HepG2 (cell line): ENCODE measurements at regions not wholly inside any gene's neighbourhood (a gene's known extent, or its start where the extent isn't known, plus 50 kb on each side); places are given as distances from the start of the nearest gene placed in this dataset.

Experiments used
- CEBPB ChIP-seq: IDR thresholded peaks from 2 replicates; pipeline ENCODE4 v1.6.1; 2011; ENCODE audit warnings: low read depth, low read length, improper control_type of control experiment, borderline replicate concordance
- ELF4 ChIP-seq: sonication (generic); formaldehyde crosslinking; IDR thresholded peaks from 2 replicates; pipeline ENCODE4 v1.5.0; 2020; ENCODE audit warnings: missing genetic modification reagents, mild to moderate bottlenecking, moderate library complexity, borderline replicate concordance
- HDAC1 ChIP-seq: sonication (generic); formaldehyde crosslinking; IDR thresholded peaks from 2 replicates; pipeline ENCODE4 v1.5.1; 2020; ENCODE audit warnings: mild to moderate bottlenecking, missing genetic modification reagents
- MAFF ChIP-seq: IDR thresholded peaks from 2 replicates; pipeline ENCODE4 v1.6.1; 2011; ENCODE audit warnings: low read depth, low read length, improper control_type of control experiment
- NKX3-1 ChIP-seq: sonication (generic); formaldehyde crosslinking; IDR thresholded peaks from 2 replicates; pipeline ENCODE4 v1.5.0; 2020; ENCODE audit warnings: missing genetic modification reagents
- POLR2A ChIP-seq, 2 experiments: IDR thresholded peaks; 2 replicates each; pipeline ENCODE4 v1.6.1; 2011; ENCODE audit warnings: low read depth in 2 of 2, low read length in 2 of 2, mild to moderate bottlenecking in 1 of 2, moderate library complexity in 1 of 2; ENCODE audit not compliant: insufficient read depth in 1 of 2
- YY1 ChIP-seq: IDR thresholded peaks from 2 replicates; pipeline ENCODE4 v1.6.1; 2011; ENCODE audit warnings: low read length, low read depth, moderate library complexity, mild to moderate bottlenecking; ENCODE audit not compliant: insufficient read depth, insufficient replicate concordance
- ZC3H13 ChIP-seq: sonication (generic); formaldehyde crosslinking; IDR thresholded peaks from 2 replicates; pipeline ENCODE4 v1.8.1; 2023; ENCODE audit warnings: mild to moderate bottlenecking, missing genetic modification reagents, moderate library complexity
- TF ChIP-seq, protein P1 (sequence below): sonication (generic); formaldehyde crosslinking; IDR thresholded peaks from 2 replicates; pipeline ENCODE4 v1.4.0; 2020; ENCODE audit warnings: missing genetic modification reagents
- TF ChIP-seq, protein P2 (sequence below): sonication (generic); formaldehyde crosslinking; IDR thresholded peaks from 2 replicates; pipeline ENCODE4 v1.4.0; 2020; ENCODE audit warnings: mild to moderate bottlenecking, missing genetic modification reagents, borderline replicate concordance

DNA sequence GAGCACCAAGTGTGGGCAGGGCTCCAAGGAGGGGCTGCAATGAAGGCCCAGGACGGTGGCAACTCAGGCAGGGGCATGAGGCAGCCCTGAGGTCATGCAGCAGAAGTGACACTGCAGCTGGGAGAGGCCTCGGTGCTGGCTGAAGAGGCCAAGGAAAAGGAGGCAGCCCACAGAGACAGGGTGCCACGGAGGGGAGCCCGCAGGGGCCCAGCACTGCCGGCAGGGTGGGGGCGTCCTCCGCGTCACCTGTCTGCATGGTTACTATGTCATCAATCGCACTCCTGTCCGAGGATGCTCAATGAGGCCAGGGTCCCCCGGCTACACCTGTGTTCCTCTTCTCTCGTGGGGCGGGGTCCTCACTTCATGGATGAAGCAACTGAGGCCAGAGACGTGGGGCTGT lies 123.1 kb downstream of the TUBA3C start:
- TF ChIP-seq, protein P1, sequence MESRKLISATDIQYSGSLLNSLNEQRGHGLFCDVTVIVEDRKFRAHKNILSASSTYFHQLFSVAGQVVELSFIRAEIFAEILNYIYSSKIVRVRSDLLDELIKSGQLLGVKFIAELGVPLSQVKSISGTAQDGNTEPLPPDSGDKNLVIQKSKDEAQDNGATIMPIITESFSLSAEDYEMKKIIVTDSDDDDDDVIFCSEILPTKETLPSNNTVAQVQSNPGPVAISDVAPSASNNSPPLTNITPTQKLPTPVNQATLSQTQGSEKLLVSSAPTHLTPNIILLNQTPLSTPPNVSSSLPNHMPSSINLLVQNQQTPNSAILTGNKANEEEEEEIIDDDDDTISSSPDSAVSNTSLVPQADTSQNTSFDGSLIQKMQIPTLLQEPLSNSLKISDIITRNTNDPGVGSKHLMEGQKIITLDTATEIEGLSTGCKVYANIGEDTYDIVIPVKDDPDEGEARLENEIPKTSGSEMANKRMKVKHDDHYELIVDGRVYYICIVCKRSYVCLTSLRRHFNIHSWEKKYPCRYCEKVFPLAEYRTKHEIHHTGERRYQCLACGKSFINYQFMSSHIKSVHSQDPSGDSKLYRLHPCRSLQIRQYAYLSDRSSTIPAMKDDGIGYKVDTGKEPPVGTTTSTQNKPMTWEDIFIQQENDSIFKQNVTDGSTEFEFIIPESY = no peak
- no peak for TF ChIP-seq NKX3-1
- TF ChIP-seq MAFF = no peak
- no peak for TF ChIP-seq ZC3H13
- no peak for TF ChIP-seq POLR2A (IDR thresholded peaks at IDR 0.05; ENCODE audit: insufficient read depth in 1 of 2, low read depth in 2 of 2, low read length in 2 of 2)
- TF ChIP-seq YY1 = no peak
- TF ChIP-seq CEBPB = no peak
- TF ChIP-seq, protein P2, sequence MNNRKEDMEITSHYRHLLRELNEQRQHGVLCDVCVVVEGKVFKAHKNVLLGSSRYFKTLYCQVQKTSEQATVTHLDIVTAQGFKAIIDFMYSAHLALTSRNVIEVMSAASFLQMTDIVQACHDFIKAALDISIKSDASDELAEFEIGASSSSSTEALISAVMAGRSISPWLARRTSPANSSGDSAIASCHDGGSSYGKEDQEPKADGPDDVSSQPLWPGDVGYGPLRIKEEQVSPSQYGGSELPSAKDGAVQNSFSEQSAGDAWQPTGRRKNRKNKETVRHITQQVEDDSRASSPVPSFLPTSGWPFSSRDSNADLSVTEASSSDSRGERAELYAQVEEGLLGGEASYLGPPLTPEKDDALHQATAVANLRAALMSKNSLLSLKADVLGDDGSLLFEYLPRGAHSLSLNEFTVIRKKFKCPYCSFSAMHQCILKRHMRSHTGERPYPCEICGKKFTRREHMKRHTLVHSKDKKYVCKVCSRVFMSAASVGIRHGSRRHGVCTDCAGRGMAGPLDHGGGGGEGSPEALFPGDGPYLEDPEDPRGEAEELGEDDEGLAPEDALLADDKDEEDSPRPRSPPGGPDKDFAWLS (CRISPR knock-in tag) = no peak
- no peak for TF ChIP-seq ELF4 (CRISPR knock-in tag)
- no peak for TF ChIP-seq HDAC1 (CRISPR knock-in tag)
